CD4-positive, alpha-beta T cell treated with Interleukin-15 for 1 hour (primary cell): ENCODE measurements at regions not wholly inside any gene's neighbourhood (a gene's known extent, or its start where the extent isn't known, plus 50 kb on each side); places are given as distances from the start of the nearest gene placed in this dataset.

Source experiments
- DNase-seq: peaks from one replicate; pipeline ENCODE4 v3.0.0-alpha.2; 2020

DNA sequence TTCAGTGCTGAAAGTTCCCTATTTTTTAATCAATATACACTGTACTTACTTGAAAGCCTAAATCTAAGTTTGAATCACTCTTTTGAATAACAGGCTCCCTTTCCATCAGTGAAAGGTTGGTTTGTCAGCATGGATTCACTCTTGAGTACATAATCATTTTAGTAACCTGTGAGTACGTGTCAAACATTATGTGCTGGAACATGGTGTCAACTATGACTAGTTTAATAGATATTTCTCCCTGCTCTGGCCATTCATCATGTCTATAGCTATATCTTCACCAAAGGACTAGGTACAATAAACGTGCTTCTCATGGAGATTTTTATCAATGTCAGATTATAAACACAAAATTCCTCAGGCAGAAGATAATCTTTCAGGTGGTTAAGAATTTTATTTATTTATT, 61.7 kb upstream of the MDFIC start:
- DNase-seq = no peak

DNA sequence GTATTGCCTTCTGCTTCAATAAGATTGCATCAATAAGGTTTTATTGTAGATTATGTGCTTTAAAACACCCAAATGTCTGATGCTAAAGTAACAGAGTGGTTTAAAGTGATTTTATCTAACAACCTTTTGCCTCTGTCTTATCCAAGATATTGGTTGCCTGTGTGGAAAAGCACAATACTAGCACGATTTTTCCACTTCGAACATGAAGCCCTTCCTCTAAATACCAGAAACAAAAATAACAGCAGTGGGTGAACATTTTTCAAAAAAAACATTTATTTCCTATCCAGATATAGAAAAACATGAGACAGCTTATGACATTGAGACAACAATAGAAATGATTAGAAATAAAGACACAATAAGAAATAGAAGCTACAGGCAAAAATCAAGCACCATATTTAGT, 59.5 kb upstream of the MDFIC start:
- no peak for DNase-seq

DNA sequence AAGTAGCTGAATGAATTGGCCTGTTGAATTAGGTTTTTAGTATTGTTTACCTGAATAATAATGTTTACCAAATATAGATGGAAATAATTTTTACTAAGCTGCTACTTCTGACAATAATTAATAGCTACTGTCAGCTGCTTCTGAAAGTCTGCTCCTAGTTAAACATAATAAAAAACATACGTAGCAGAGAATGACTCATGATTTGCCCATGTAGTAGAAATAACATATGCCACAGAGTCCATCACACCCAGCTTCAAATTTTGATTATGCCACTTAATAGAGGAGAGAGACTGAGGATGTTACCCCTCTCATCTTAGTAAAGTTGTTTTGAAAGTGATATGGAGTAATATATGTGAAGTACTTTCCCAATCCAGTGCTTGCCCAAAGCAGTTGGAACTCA, 57.6 kb upstream of the MDFIC start:
- no peak for DNase-seq

- peak; percentile 60 for DNase-seq
Measured at GRCh38 chr7:114865564-114865963, 56.3 kb upstream of the MDFIC start.
